ENCODE measurements at regions not wholly inside any gene's neighbourhood (a gene's known extent, or its start where the extent isn't known, plus 50 kb on each side); places are given as distances from the start of the nearest gene placed in this dataset.

- no peaks in the 10 kb centered on the region for H3K9me3 ChIP-seq (ENCODE audit: control insufficient read depth, low read depth, low read length)
- no peaks in the 10 kb centered on the region for H3K79me1 ChIP-seq (ENCODE audit: insufficient read depth, low read depth, low read length, poor library complexity, severe bottlenecking)
- H3K4me3 Mint-ChIP-seq: no peak overlapping the region
- no peaks in the 10 kb centered on the region for H4K20me1 ChIP-seq (ENCODE audit: control insufficient read depth, insufficient read depth, insufficient read length)
- no peak overlapping the region for H3K27ac Mint-ChIP-seq
- H4K8ac ChIP-seq (replicated peaks; ENCODE audit: insufficient read length, low read depth, low read length): no peak overlapping the region
- no peak overlapping the region for H3K27ac ChIP-seq (ENCODE audit: insufficient read length, low read depth, low read length)
- H3K4me1 Mint-ChIP-seq: peaks cover under 1% of the 10 kb centered on the region in 2 experiments
- no peak overlapping the region for H3K14ac ChIP-seq (ENCODE audit: insufficient read depth, low read length)
- H2BK120ac ChIP-seq (ENCODE audit: low read depth, low read length, poor library complexity, severe bottlenecking): no peak overlapping the region
- no peaks in the 10 kb centered on the region for H3K27me3 Mint-ChIP-seq (ENCODE audit: low read depth)
- H3K9me3 Mint-ChIP-seq: no peaks in the 10 kb centered on the region
- no peak overlapping the region for H2BK12ac ChIP-seq (ENCODE audit: insufficient read length, low read depth, low read length)
- no peaks in the 10 kb centered on the region for H3K27me3 ChIP-seq (ENCODE audit: insufficient read depth, low read length)
- DNase-seq: no peak
- no peaks in the 10 kb centered on the region; the same call in 1 of the 2 replicates for H3K4me1 ChIP-seq (ENCODE audit: insufficient read depth, low read length)
- H3K56ac ChIP-seq (ENCODE audit: insufficient read length, low read depth, low read length): no peak overlapping the region
- H2BK15ac ChIP-seq (ENCODE audit: low read depth, low read length): no peak overlapping the region
- H3K23ac ChIP-seq (ENCODE audit: insufficient read length, low read depth, low read length): no peak overlapping the region
- H2AK5ac ChIP-seq (ENCODE audit: insufficient read length, low read length): no peak overlapping the region
- H3T11ph ChIP-seq (ENCODE audit: low read length): no peak overlapping the region
- TF ChIP-seq CTCF (conservative IDR thresholded peaks at IDR 0.05): no peak
- no peak overlapping the region for H3K4me2 ChIP-seq (ENCODE audit: insufficient read depth, insufficient read length, low read length)
- H3K4ac ChIP-seq (ENCODE audit: low read depth, low read length): no peak overlapping the region
- no CpG with 5 or more reads among the region's 1 CpG for WGBS (ENCODE audit: extremely low coverage, insufficient read length, low lambda C conversion rate)
- no peak overlapping the region for H3K9ac ChIP-seq (ENCODE audit: extremely low read depth, insufficient read length, low read length)
- no peak overlapping the region for H2BK5ac ChIP-seq (ENCODE audit: insufficient read length, low read length)
- H3K79me2 ChIP-seq (ENCODE audit: insufficient read depth, low read length): no peaks in the 10 kb centered on the region
- H3K18ac ChIP-seq (ENCODE audit: insufficient read length, low read depth, low read length): no peak overlapping the region
- no peaks in the 10 kb centered on the region for H3K23me2 ChIP-seq (ENCODE audit: insufficient read length, low read depth, low read length, poor library complexity, severe bottlenecking)
- no peak overlapping the region for H4K5ac ChIP-seq (ENCODE audit: insufficient read length, low read depth, low read length)
- no peak overlapping the region for H2BK20ac ChIP-seq (ENCODE audit: low read depth, low read length, poor library complexity, severe bottlenecking)
- H3K36me3 Mint-ChIP-seq (ENCODE audit: insufficient read depth in 1 of 3, low read depth in 3 of 3): no peaks in the 10 kb centered on the region
- no peak overlapping the region for H2AFZ ChIP-seq (ENCODE audit: low read length)
- no peak overlapping the region for H4K91ac ChIP-seq (ENCODE audit: insufficient read length, low read depth, low read length)
Measured at GRCh38 chr3:144036498-144036897, 64.9 kb downstream of the DIPK2A start.

All from H9 (cell line).